PFSK-1 (cell line): ENCODE measurements at regions not wholly inside any gene's neighbourhood (a gene's known extent, or its start where the extent isn't known, plus 50 kb on each side); places are given as distances from the start of the nearest gene placed in this dataset.

Experiments used
- FOXP2 ChIP-seq: optimal IDR thresholded peaks from 2 replicates; pipeline ENCODE3; 2011; ENCODE audit warnings: borderline replicate concordance, control low read depth, inconsistent platforms; ENCODE audit not compliant: insufficient read depth; ENCODE audit errors: extremely low read length, extremely low read depth
- POLR2AphosphoS5 ChIP-seq: IDR thresholded peaks from 2 replicates; pipeline ENCODE4 v1.6.1; 2012; ENCODE audit warnings: low read depth, mild to moderate bottlenecking, control low read depth, low read length, moderate library complexity
- REST ChIP-seq, 2 experiments: IDR thresholded peaks; 2 replicates each; pipeline versions ENCODE4 v1.6.1 to v1.8.0; 2011 to 2012; ENCODE audit warnings: low read depth in 2 of 2, low read length in 2 of 2, control low read depth in 1 of 2, inconsistent platforms in 1 of 2, mild to moderate bottlenecking in 1 of 2, moderate library complexity in 1 of 2; ENCODE audit not compliant: insufficient read depth in 1 of 2
- SIN3A ChIP-seq: IDR thresholded peaks from 2 replicates; pipeline ENCODE4 v1.6.1; 2012; ENCODE audit warnings: mild to moderate bottlenecking, low read length, moderate library complexity, borderline replicate concordance; ENCODE audit not compliant: insufficient read depth
- TAF1 ChIP-seq: IDR thresholded peaks from 2 replicates; pipeline ENCODE4 v1.6.1; 2012; ENCODE audit warnings: low read length, control low read depth, borderline replicate concordance; ENCODE audit not compliant: insufficient read depth

DNA sequence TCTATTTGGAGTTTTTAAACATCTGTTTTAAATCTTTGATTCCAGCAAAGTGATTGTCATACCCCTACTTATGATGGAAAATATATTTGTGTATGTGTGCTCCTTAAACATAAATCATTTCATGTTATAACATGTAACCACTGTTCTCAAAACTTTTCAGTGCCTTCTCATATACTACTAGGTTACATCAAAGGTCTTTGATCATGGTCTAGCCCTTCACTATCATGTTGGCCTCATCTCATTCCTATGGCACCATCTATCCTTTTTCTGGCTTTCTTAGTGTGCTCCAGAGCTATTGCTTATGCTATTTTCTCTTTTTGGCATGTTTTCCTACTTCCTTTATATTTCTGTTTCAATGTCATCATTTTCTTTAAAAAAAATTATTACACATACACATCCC is 367.9 kb upstream of the SLC39A10 start:
- TF ChIP-seq POLR2AphosphoS5 (no peak), FOXP2 (no peak), TAF1 (no peak), SIN3A (no peak), REST (IDR thresholded peaks at IDR 0.05; ENCODE audit: insufficient read depth in 1 of 2, low read depth in 2 of 2, low read length in 2 of 2) (no peak)

- TF ChIP-seq SIN3A (no peak), REST (IDR thresholded peaks at IDR 0.05; ENCODE audit: insufficient read depth in 1 of 2, low read depth in 2 of 2, low read length in 2 of 2) (no peak), POLR2AphosphoS5 (no peak), TAF1 (no peak), FOXP2 (no peak)
Measured at GRCh38 chr2:195279840-195280427, 377.1 kb upstream of the SLC39A10 start.

DNA sequence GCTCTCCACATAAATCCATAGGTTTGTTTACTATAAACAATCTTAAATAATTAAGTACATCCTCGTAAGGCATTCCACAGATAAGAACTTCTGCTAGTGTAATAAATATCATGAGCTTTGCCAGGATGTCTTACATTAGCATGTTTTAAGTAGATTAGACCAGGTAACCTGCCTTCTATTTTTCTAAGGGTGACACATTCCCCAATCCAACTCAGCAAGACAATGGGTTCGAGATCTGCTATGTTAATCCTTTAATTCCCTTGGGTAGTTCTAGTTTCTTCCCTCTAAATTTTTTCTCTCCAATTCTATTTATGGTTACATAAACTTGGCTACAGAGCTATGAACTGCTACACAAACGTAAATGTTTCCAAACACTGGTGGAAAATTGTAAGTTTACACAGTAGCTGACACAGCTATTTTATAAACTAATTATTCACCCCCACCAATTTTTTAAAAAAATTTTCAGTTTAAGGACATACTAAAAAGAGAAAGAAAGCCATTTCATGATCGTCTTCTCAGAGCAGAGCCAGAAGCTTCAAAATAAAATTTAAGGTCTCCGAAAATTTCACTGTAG is 386.5 kb upstream of the SLC39A10 start:
- no peak for TF ChIP-seq POLR2AphosphoS5
- no peak for TF ChIP-seq FOXP2
- TF ChIP-seq TAF1 = no peak
- TF ChIP-seq REST (IDR thresholded peaks at IDR 0.05; ENCODE audit: insufficient read depth in 1 of 2, low read depth in 2 of 2, low read length in 2 of 2) = no peak
- no peak for TF ChIP-seq SIN3A

DNA sequence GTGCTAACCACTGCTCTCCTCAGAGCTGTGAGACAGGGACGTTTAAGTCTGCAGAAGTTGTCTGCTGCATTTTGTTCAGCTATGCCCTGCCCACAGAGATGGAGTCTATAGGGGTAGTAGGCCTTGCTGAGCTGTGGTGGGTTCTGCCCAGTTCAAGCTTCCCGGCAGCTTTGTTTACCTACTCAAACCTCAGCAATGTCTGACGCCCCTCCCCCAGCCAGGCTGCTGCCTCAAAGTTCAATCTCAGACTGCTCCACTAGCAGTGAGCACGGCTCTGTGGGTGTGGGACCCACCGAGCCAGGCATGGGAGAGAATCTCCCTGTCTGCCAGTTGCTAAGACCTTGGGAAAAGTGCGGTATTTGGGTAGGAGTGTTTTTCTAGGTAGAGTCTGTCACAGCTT is 387.8 kb upstream of the SLC39A10 start:
- TF ChIP-seq FOXP2 (no peak), POLR2AphosphoS5 (no peak), SIN3A (no peak), TAF1 (no peak), REST (IDR thresholded peaks at IDR 0.05; ENCODE audit: insufficient read depth in 1 of 2, low read depth in 2 of 2, low read length in 2 of 2) (no peak)

- no peak for TF ChIP-seq POLR2AphosphoS5
- no peak for TF ChIP-seq SIN3A
- TF ChIP-seq REST (IDR thresholded peaks at IDR 0.05; ENCODE audit: insufficient read depth in 1 of 2, low read depth in 2 of 2, low read length in 2 of 2) = peak in 1 of 2 experiments; percentile 64; a peak in 1 of 4 replicates
- no peak for TF ChIP-seq FOXP2
- no peak for TF ChIP-seq TAF1
Measured at GRCh38 chr2:195257979-195258378, 399.0 kb upstream of the SLC39A10 start.
